GM21717 (cell line): ENCODE measurements at regions not wholly inside any gene's neighbourhood (a gene's known extent, or its start where the extent isn't known, plus 50 kb on each side); places are given as distances from the start of the nearest gene placed in this dataset.
"Not testable (repeated sequence)": the region's sequence is repeated elsewhere in the genome, so short reads cannot be mapped to it uniquely, and the experiment has no call there.

ENCODE experiments used
- ATAC-seq: cut with Tn5 transposase; IDR thresholded peaks from one replicate; pipeline ENCODE4 v1.9.1; 2021; ENCODE audit warnings: mild to moderate bottlenecking, moderate library complexity; ENCODE audit not compliant: unreplicated experiment

DNA sequence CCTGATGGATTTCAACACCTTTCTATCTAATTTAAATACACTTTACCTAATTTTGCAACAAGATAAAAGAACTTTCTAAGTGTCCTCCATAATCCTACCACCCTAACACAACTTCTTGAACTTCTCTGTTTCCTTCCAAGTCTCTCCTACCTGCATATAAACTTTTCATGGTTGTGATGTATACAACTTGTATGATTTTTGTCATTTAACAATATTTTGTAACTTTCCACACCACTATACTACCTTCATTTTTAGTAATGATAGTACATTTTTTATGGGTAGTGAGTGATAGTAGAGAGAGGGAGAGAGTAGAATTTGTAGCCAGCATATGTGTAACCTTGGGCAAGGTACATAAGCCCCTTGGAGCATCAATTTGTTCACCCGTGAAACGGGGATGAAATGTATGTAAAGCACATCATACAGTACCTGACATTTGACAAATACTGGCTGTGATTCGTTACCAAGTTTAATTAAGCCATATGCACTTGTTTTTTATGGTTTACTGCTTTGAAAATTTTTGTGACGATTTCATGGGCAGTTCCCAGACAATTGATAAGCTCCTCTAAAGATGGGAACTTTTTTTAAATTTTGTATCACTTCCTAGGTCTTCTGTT lies 177.8 kb upstream of the SLC38A2 start:
- no peak for ATAC-seq

DNA sequence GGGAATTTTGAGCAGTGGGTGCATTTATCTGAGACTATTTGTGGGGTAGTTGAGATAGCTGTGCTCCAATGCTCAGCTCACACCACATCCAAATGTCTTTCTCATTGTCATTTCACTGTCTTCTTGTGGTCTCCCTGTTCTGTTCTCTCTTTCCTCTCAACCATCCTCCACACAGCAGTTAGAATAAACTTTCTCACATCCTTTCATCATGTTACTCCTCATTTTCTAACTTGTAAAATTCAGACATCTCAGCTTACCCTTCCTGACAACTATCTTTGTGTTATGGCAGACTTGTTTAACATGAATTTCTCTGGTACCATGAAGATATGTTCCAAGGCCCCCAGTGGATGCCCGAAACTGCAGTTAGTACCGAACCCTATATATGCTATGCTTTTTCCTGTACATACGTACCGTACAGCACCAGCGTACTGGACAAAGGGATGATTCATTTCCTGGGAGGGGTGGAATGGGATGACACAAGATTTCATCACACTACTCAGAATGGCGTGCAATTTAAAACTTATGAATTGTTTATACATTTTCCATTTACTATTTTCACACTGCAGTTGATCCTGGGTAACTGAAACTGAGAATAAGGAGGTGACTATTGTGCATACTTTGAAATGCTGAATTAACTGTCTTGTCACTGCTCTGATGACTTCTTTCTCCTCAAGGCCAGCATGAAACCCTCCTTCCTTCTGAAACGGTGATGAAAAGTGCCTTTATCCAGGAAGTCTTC lies 177.1 kb upstream of the SLC38A2 start:
- no peak for ATAC-seq

DNA sequence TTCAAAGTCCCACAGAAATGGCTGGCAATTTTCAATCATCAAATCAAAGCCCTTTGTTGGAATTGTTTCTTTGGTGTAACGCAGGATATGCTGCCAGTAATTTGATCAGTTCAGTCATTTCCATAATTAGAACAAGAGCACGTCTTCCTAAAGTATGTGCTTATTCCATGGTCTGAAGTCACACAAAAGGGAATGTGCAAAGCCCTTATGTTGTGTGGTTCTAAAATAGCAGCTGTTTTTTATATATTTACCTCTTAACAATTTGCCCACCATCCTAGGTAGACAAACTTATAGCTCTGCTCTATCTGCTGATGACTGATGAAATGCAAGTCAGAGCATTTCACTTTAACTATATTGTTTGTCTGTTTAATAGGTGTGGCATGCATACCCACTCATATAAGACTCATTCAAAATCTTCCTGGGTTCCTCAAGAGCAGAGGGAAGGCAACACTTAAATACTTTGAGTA lies 176.1 kb upstream of the SLC38A2 start:
- ATAC-seq = no peak

DNA sequence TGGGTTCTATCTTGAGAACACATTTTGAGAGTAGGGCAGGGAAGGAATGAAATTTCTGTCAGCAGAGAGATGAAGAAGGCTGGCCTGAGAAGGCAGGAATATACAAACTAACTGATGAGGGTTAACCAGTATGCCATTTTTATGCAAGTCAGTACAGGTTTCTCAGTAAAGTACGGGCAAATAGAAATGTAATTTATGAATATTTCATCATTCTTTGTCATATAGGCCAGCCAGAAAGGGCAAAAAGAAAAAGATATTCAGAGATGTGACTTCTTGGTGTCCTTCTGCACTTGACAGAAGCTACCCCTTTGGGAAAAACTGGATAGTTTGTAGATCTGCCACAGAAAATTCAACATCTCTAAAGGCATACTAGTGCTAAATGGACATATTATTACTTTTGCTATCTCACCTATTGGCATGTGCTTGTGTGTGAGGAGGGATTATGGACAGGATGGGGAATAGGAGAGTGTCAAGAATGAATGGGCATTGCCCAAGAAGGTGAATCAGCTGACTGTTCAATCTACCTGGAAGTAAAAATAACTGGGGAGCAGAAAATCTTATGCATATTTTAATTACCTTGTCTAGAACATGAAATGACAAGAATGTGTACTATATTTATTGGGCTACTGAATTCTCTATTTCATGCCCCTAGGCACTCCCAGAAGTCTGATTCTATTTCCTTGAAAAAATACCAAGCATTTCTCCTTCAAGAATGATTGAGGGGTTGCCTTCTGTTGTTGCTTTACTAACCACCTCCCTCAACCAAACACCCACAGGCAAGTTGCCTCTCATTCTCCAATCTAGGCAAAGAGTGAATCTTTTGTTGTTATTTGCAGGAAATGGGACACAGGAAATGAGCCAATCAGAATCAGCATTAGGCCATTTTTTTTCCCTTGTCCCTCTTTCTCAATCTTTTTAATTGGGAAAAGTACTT lies 175.1 kb upstream of the SLC38A2 start:
- ATAC-seq = no peak

DNA sequence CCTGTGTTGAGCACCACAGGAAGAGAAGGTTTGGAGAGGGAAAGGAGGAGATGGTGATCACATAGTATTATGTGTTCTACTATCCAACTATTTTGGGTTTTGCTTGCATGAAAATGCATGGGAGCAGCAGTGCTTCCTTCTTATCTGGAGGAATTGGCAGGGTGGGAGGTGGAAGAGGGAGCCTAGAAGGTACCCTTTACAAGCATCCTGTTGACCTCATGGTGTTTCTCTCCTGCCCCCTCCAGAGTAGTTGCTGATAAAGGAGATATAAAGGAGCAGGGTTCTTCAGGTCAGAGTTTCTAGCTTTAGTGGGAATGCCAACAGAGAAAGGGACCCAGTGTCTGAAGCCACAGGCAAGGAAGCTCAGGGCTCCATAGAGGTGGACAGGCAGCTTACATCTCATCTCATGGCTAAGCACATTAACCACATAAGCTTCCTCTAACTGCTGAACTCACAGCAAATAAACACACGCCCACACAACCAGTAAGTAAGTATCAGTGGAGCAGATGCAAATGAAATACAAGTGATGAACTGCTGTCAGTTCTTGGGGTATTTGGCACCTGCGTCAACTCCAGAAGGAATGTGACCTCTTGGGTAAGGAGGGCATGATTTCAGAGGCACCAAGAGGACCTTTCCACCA lies 174.2 kb upstream of the SLC38A2 start:
- no peak for ATAC-seq

DNA sequence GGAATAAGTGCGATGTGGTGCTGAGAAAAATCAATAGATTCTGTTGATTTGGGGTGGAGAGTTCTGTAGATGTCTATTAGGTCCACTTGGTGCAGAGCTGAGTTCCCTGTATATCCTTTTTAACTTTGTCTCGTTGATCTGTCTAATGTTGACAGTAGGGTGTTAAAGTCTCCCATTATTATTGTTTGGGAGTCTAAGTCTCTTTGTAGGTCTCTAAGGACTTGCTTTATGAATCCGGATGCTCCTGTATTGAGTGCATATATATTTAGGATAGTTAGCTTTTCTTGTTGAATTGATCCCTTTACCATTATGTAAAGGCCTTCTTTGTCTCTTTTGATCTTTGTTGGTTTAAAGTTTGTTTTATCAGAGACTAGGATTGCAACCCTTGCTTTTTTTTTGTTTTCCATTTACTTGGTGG lies 170.8 kb upstream of the SLC38A2 start:
- not testable (repeated sequence) for ATAC-seq

DNA sequence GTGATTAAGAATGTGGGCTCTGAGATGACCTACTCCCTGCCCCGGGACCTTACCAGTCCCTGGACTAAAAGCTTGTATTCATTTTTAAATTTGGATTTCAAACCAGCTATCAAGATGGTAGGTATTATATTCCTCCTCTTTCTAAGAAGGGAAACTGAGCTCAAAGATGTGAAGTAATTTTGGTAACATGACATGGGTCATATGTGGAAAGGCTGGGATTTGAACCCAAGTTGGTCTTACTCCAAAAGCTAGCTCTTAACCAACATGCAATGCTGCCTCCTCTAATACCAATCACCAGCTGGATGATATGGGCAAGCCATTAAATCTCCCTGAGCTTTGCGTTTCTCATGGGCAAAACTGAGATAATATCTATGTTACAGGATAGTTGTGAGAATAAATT lies 166.4 kb upstream of the SLC38A2 start:
- no peak for ATAC-seq

DNA sequence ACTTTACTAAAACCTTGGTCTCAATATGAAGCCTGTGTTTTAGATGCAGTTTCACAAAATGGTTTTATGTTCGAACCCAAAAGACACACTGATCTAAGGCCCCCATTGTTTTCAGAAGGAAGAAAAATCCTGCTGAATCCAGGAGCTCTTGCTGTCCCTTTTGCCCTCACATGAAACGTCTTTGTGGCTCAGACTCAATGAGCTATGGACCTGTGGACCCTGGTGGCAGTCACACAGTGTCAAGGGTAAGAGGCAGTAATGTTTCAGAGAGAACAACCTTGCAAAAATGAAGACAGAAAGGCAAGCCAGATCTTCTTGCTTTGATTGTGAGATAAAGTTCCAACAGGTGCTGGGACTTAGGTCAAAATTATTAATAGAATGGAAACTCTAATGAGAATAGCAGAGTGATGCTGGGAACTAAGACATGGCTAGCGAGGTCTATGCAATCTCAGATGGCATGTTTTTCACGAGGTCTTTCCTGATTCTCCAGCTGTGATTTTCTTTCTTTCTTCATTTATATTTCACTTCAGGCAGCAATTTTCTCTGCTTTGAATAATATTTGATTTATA lies 164.9 kb upstream of the SLC38A2 start:
- no peak for ATAC-seq

DNA sequence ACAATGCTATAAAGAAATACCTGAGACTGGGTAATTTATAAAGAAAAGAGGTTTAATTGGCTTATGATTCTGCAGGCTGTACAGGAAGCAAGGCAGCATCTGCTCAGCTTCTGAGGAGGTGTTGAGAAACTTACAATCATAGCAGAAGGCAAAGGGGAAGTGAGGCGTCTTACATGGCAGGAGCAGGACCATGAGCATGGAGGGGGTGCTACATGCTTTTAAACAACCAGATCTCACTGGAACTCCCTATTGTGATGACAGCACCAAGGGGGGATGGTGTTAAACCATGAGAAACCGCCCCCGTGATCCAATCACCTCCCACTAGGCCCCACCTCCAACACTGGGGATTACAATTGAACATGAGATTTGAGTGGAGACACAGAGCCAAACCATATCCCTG lies 163.7 kb upstream of the SLC38A2 start:
- ATAC-seq = not testable (repeated sequence)

DNA sequence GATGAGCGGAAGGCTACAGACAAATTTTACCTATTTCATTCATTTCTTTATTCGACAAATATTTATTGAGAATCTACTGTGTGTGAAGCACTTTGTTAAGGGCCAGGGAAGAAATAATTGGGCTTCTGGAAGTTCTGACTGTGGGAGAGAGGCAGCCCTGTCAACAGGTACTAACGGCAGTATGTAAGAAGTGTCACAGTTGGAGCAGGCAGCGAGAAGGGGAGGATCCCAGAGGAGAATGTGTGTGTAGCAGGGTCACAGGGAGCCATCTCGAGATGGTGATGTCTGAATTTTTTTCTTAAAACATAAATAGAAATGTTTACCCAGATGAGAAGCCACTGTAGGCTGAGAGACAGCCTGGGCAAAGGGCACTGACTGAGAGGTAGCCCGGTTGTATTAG lies 163.3 kb upstream of the SLC38A2 start:
- no peak for ATAC-seq

DNA sequence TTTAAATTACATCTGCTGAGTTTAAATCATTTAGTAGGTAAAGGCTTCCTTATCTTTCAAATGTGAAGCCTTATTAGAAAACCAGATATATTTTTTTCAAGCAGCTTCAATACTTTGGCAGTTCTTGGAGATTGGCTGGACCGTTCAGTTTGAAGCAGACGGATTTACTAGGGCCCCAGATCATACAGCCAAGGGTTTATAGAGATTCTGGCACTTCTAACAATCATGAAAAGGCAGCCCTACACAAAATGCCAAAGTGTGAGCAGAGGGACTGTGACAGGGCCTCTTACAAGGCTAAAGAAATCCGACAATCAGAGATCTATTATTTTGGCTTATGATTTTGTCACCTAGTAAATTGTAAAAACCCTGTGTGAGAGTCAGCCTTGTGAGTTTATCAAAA lies 162.8 kb upstream of the SLC38A2 start:
- no peak for ATAC-seq

DNA sequence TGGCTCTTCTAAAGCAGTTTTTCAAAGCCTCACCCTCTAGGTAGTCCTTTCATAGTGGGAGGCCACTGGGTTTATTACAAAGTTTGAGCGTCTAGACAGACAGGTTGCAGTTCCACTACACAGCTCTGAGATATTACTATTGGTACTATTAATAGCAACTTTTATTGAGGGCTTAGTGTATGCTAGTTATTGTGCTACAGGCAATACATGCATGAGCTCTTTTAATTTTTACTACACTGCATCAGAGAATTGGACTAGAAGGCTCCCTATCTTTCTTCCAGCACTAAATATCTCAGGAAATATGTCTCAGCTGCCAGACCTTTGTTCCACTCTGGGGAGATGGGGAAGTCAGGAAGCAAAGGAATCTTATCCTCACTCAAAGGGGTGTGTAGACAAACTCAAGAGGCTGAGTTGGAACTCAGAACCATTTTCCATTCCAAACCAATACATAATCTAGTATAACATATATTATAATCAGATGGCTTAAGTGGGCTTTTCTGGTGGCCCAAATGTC lies 161.8 kb upstream of the SLC38A2 start:
- no peak for ATAC-seq

DNA sequence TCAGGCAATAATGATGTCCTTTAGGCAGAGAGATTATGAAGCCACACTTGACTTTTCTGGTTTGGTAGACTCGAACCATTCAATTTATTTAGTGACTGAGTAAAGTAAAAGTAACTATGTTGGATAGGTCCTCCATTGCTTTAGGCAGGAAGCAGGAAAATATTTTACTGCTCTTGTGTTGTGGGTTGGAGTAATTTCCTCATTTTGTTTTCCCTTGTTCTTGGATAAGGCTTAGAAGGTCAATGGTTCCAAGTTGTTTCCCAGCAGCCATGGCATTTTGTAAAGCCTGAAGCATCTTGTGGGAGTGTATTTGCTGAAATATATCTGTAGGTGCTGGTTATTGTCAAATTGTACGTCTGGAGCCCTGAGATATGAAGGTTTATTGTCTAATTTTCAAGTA lies 161.2 kb upstream of the SLC38A2 start:
- ATAC-seq = no peak

DNA sequence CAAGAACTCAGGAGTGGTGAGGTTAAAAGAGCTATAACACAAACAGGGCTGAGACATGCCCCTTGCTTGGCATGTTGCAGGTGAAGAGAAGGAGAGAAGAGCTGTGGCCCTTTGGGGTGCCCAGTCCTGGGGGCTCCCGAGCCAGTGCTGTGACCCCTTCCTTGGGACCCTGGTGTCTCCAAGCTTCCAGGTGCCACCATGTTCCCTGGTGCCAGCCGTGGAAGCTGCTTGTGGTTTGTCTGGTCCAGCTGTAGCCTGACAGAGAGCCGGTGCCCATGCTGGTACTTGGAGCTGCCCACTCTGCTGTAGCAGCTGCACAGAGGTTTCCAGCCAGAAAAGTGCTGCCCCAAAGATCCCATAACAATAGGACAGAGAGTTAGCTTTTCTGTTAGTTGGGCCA lies 159.2 kb upstream of the SLC38A2 start:
- ATAC-seq = no peak

DNA sequence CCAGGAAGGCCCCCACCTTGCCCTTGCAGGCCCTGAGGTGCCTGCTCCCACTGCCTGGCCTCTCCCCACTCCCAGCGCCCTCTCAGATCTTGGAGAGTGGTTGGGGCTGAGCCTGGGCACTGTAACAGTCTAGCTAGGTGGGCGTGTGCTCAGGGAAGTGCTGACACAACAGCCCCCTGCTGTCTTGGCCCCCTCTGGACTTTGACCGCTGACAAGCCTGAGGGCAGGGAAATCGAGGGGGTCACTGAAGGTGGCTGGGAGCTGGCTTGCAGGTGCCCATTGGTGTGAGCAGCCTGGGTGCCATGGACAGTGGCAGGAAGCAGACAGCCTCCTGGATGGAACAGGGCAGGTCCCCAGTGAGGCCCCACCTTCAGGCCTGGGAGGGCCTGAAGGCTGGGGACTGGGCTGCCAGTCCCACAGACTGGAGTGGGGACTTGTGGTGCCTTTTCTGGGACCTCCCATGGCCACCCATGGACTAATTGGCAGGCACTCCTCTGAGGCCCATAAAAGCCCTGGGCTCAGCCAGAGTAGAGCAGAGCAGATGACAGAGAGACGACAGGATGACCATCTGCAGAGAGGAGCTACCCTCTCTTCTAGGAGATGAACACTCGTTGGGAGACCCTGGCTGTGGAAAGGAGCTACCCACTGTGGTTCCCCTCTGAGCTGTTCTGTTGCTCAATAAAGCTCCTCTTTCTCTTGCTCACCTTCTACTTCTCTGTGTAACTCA lies 158.6 kb upstream of the SLC38A2 start:
- no peak for ATAC-seq

DNA sequence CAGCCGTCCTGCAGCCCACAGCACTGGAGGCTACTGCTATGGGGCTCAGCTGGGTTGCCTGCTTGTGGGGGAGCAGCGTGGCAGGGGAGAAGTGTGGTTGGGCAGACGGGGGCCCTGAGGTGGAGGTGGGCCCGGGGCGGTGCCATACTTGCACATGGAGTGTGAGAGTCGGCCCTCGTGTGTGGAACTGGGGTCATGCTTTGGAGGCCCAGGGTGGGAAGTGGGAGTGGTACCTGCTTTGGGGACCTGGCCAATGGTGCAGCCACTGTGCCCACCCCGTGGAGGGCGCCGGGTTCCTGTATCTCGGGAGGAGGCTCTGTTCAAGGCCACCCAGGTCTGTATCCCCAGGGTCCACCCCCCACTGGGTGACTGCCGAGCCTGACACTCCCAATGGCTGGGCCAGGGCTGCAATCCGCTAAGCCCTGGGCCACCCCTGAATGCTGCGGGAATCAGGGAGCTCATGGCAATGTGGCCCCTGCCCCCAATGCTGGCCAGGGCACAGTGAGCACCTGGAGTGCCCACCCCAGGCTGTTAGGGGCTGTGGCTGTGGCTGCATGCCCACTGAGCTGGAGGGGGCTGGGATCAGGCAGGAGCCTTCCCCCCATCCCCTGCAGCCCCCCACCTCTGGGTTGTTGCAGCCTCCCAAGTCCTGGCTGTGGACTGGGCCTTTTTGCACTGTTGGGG lies 157.9 kb upstream of the SLC38A2 start:
- no peak for ATAC-seq

DNA sequence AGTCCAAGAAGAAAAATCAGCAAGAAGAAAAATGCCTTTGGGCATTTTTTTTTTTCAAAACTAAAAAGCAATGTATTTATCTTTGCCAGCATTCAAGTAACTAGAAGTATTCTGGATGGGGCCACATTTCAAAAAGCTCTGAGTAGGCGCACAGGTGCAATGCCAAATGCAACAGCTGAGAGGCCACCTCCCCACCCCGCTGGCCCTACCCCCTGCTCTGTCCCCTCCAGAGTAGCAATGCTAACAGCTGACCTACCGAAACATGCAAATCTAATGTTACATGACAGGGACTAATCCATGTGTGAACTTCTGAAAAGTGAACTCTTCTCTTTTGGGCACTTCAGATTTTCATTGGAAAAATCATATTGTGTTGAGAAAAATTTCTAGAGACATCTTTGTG lies 153.7 kb upstream of the SLC38A2 start:
- no peak for ATAC-seq

DNA sequence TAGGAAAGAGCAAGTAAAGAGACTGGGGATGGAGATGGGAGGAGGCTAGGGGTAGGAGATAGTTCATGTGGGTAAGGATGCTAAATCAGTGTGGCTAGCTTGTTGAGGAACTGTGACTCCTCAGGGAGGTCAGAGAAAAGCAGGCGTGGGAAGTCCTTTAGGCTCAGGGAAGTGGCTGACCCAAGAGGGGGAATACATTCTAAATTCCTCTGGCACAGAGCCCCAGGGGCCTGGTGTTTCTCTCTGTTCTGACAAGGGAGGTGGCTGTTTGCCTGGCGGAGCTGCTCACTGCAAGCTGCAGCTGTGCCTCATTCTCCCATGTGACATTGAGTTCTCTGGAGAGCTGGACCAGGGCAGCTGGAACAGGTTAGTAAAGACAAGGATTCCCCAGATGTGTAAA lies 152.2 kb upstream of the SLC38A2 start:
- no peak for ATAC-seq
